ENCODE measurements at regions not wholly inside any gene's neighbourhood (a gene's known extent, or its start where the extent isn't known, plus 50 kb on each side); places are given as distances from the start of the nearest gene placed in this dataset.

DNA sequence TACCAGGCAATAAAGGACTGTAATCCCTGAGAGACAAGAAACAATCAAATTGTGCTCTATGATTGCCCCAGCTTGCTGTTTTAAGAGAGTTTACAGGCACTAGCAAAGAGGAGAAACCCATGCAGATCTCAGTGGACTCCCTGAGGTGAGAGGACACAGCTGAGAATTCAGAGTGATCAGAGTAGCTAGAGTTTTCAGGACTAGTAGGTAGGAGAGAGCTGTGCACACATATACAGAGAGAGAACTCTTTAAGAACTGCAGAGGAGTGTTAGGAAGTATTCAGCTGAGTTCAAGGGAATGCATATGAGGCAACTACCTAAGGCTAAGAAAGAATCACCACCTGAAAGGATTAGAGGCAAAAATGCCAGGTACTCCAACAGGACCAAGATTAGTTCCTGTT lies 904.8 kb downstream of the CDH8 start:
- Histone ChIP-seq H3F3A (ENCODE audit: insufficient read depth) (no peaks in the 10 kb centered on the region), H3K79me2 (ENCODE audit: insufficient read depth, low read length) (no peaks in the 10 kb centered on the region), H3K4me3 (ENCODE audit: insufficient read depth, low read length, poor library complexity, severe bottlenecking) (no peak overlapping the region), H3K27ac (ENCODE audit: low read depth, low read length) (no peak overlapping the region), H3K36me3 (ENCODE audit: low read length) (no peaks in the 10 kb centered on the region), H3K4me2 (ENCODE audit: low read depth, low read length, poor library complexity, severe bottlenecking) (no peak overlapping the region), H3K9ac (ENCODE audit: low read length) (no peak overlapping the region), H2AFZ (ENCODE audit: low read depth, low read length, severe bottlenecking) (no peak overlapping the region), H3K9me3 (ENCODE audit: insufficient read depth, low read length) (no peaks in the 10 kb centered on the region), H3K9me2 (replicated peaks; ENCODE audit: insufficient read depth, low read length) (no peaks in the 10 kb centered on the region), H3K27me3 (ENCODE audit: low read length) (no peaks in the 10 kb centered on the region), H4K20me1 (ENCODE audit: low read depth, low read length) (no peaks in the 10 kb centered on the region)
- no peak for TF ChIP-seq EZH2phosphoT487 (conservative IDR thresholded peaks at IDR 0.05; ENCODE audit: low read length)
- TF ChIP-seq, protein P1, sequence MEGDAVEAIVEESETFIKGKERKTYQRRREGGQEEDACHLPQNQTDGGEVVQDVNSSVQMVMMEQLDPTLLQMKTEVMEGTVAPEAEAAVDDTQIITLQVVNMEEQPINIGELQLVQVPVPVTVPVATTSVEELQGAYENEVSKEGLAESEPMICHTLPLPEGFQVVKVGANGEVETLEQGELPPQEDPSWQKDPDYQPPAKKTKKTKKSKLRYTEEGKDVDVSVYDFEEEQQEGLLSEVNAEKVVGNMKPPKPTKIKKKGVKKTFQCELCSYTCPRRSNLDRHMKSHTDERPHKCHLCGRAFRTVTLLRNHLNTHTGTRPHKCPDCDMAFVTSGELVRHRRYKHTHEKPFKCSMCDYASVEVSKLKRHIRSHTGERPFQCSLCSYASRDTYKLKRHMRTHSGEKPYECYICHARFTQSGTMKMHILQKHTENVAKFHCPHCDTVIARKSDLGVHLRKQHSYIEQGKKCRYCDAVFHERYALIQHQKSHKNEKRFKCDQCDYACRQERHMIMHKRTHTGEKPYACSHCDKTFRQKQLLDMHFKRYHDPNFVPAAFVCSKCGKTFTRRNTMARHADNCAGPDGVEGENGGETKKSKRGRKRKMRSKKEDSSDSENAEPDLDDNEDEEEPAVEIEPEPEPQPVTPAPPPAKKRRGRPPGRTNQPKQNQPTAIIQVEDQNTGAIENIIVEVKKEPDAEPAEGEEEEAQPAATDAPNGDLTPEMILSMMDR (IDR thresholded peaks at IDR 0.05; ENCODE audit: insufficient read depth, low read length, poor library complexity, severe bottlenecking): no peak

DNA sequence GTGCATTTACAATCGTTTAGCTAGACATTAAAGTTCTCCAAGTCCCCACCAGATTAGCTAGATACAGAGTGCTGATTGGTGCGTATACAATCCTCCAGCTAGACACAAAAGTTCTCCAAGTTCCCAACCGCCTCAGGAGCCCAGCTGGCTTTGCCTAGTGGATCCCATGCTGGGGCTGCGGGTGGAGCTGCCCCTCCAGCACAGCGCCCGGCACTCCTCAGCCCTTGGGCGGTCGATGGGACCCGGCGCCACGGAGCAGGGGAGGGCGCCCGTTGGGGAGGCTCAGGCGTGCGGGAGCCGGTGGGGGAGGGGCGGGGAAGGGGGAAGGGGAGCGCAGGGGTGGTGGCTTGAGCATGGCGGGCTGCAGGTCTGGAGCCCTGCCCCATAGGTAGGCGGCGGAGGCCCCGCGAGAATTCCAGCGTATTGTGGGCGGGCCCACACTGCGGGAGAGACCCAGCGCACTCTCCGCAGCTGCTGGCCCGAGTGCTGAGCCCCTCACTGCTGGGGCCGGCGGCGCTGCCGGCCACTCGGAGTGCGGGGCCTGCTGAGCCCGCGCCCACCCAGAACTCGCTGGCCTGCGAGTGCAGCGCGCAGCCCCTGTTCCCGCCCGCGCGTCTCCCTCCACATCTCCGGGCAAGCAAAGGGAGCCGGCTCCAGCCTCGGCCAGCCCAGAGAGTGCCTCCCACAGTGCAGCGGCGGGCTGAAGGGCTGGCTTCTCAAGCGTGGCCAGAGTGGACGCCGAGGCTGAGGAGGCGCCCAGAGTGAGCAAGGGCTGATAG lies 907.5 kb downstream of the CDH8 start:
- H3K27ac ChIP-seq (ENCODE audit: low read depth, low read length): no peak overlapping the region
- H3F3A ChIP-seq (ENCODE audit: insufficient read depth): no peaks in the 10 kb centered on the region
- no peaks in the 10 kb centered on the region for H3K9me2 ChIP-seq (replicated peaks; ENCODE audit: insufficient read depth, low read length)
- H3K4me2 ChIP-seq (ENCODE audit: low read depth, low read length, poor library complexity, severe bottlenecking): no peak overlapping the region
- TF ChIP-seq, protein P1 (IDR thresholded peaks at IDR 0.05; ENCODE audit: insufficient read depth, low read length, poor library complexity, severe bottlenecking): no peak
- TF ChIP-seq EZH2phosphoT487 (conservative IDR thresholded peaks at IDR 0.05; ENCODE audit: low read length): no peak
- no peaks in the 10 kb centered on the region for H3K79me2 ChIP-seq (ENCODE audit: insufficient read depth, low read length)
- no peaks in the 10 kb centered on the region for H3K9me3 ChIP-seq (ENCODE audit: insufficient read depth, low read length)
- H3K9ac ChIP-seq (ENCODE audit: low read length): no peak overlapping the region
- H3K4me3 ChIP-seq (ENCODE audit: insufficient read depth, low read length, poor library complexity, severe bottlenecking): no peak overlapping the region
- H3K36me3 ChIP-seq (ENCODE audit: low read length): no peaks in the 10 kb centered on the region
- H4K20me1 ChIP-seq (ENCODE audit: low read depth, low read length): no peaks in the 10 kb centered on the region
- H2AFZ ChIP-seq (ENCODE audit: low read depth, low read length, severe bottlenecking): no peak overlapping the region
- no peaks in the 10 kb centered on the region for H3K27me3 ChIP-seq (ENCODE audit: low read length)

DNA sequence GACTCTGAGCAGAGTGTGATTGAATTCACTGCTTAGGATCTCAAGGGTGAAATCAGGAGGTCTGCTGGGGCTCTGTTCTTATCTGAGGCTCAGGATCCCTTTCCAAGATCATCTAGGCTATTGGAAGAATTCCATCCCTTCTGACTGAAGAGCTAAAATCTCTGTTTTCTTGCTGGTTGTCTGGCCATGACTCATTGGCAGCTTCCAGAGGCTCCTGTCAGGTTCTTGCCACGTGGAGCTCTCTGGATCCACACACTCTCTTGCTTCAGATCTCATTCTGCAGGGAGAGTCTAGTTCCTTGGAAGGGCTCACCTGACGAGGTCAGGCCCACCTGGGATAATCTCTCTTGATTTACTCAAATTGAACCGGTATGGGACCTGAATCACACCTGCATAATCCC lies 930.7 kb downstream of the CDH8 start:
- TF ChIP-seq EZH2phosphoT487 (conservative IDR thresholded peaks at IDR 0.05; ENCODE audit: low read length): no peak
- TF ChIP-seq, protein P1 (IDR thresholded peaks at IDR 0.05; ENCODE audit: insufficient read depth, low read length, poor library complexity, severe bottlenecking): no peak

More for the DNA sequence above, 930.7 kb downstream of the CDH8 start:
- Histone ChIP-seq H4K20me1 (ENCODE audit: low read depth, low read length) (no peaks in the 10 kb centered on the region), H2AFZ (ENCODE audit: low read depth, low read length, severe bottlenecking) (no peak overlapping the region), H3K4me2 (ENCODE audit: low read depth, low read length, poor library complexity, severe bottlenecking) (no peak overlapping the region), H3K4me3 (ENCODE audit: insufficient read depth, low read length, poor library complexity, severe bottlenecking) (no peak overlapping the region), H3K36me3 (ENCODE audit: low read length) (no peaks in the 10 kb centered on the region), H3K9me3 (ENCODE audit: insufficient read depth, low read length) (no peaks in the 10 kb centered on the region), H3K9ac (ENCODE audit: low read length) (no peak overlapping the region), H3K27ac (ENCODE audit: low read depth, low read length) (no peak overlapping the region), H3F3A (ENCODE audit: insufficient read depth) (no peaks in the 10 kb centered on the region), H3K9me2 (replicated peaks; ENCODE audit: insufficient read depth, low read length) (no peaks in the 10 kb centered on the region), H3K79me2 (ENCODE audit: insufficient read depth, low read length) (no peaks in the 10 kb centered on the region), H3K27me3 (ENCODE audit: low read length) (no peaks in the 10 kb centered on the region)

Measured in SU-DHL-6 (cell line).